Progenitor cell of endocrine pancreas (in vitro differentiated cells): ENCODE measurements at regions not wholly inside any gene's neighbourhood (a gene's known extent, or its start where the extent isn't known, plus 50 kb on each side); places are given as distances from the start of the nearest gene placed in this dataset.

Experiments used
- DNase-seq: peaks from one replicate; pipeline ENCODE4 v3.0.0; 2021; ENCODE audit warnings: low spot score; ENCODE audit not compliant: unreplicated experiment
- H3K27ac Mint-ChIP-seq: 2 replicates; pipeline ENCODE4 v1.8.0; 2021; ENCODE audit warnings: mild to moderate bottlenecking, moderate library complexity, mixed read lengths
- H3K27me3 Mint-ChIP-seq: 2 replicates; pipeline ENCODE4 v1.8.0; 2021; ENCODE audit warnings: mixed read lengths
- H3K36me3 Mint-ChIP-seq: 2 replicates; pipeline ENCODE4 v1.8.0; 2022; ENCODE audit warnings: mixed read lengths; ENCODE audit not compliant: insufficient read depth
- H3K4me1 Mint-ChIP-seq: 2 replicates; pipeline ENCODE4 v1.8.0; 2021; ENCODE audit warnings: low read depth, mixed read lengths
- H3K4me3 Mint-ChIP-seq: 2 replicates; pipeline ENCODE4 v1.8.0; 2021; ENCODE audit warnings: low read depth, mild to moderate bottlenecking, moderate library complexity, mixed read lengths
- H3K9me3 Mint-ChIP-seq: 2 replicates; pipeline ENCODE4 v1.8.0; 2021; ENCODE audit warnings: low read depth, mixed read lengths
- TF ChIP-seq, protein P1 (sequence below): fragments of 200-600 bp; sonication (generic); IDR thresholded peaks from one replicate; pipeline ENCODE4 v1.5.0; 2021; ENCODE audit warnings: antibody characterized with exemption, mild to moderate bottlenecking; ENCODE audit not compliant: unreplicated experiment

DNA sequence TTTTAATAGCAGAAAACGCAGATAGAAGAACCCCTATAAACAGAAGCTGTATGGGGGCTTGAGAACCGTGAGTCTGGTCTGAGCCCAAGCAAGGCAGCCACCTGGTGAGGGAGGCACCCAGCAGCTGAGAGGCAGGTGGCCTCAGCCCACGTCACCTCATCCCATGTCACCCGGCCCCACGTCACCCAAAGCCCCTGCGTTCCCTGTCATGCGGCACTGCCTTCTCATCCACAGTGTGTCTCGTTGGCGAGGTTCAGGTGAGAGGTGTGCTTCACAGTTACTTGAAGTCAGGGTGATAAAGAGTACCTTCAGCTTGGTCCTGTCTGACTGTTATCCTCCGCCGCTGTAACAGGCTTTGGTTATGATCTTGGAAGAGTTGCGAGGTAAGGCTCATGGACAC, 80.6 kb upstream of the IRX4 start:
- Mint-ChIP-seq H3K27ac (no peak overlapping the region), H3K36me3 (no peaks in the 10 kb centered on the region), H3K4me1 (no peaks in the 10 kb centered on the region), H3K27me3 (peaks cover 27% of the 10 kb centered on the region), H3K4me3 (no peak overlapping the region), H3K9me3 (no peaks in the 10 kb centered on the region)
- TF ChIP-seq, protein P1, sequence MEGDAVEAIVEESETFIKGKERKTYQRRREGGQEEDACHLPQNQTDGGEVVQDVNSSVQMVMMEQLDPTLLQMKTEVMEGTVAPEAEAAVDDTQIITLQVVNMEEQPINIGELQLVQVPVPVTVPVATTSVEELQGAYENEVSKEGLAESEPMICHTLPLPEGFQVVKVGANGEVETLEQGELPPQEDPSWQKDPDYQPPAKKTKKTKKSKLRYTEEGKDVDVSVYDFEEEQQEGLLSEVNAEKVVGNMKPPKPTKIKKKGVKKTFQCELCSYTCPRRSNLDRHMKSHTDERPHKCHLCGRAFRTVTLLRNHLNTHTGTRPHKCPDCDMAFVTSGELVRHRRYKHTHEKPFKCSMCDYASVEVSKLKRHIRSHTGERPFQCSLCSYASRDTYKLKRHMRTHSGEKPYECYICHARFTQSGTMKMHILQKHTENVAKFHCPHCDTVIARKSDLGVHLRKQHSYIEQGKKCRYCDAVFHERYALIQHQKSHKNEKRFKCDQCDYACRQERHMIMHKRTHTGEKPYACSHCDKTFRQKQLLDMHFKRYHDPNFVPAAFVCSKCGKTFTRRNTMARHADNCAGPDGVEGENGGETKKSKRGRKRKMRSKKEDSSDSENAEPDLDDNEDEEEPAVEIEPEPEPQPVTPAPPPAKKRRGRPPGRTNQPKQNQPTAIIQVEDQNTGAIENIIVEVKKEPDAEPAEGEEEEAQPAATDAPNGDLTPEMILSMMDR, result no peak
- DNase-seq, result no peak

DNA sequence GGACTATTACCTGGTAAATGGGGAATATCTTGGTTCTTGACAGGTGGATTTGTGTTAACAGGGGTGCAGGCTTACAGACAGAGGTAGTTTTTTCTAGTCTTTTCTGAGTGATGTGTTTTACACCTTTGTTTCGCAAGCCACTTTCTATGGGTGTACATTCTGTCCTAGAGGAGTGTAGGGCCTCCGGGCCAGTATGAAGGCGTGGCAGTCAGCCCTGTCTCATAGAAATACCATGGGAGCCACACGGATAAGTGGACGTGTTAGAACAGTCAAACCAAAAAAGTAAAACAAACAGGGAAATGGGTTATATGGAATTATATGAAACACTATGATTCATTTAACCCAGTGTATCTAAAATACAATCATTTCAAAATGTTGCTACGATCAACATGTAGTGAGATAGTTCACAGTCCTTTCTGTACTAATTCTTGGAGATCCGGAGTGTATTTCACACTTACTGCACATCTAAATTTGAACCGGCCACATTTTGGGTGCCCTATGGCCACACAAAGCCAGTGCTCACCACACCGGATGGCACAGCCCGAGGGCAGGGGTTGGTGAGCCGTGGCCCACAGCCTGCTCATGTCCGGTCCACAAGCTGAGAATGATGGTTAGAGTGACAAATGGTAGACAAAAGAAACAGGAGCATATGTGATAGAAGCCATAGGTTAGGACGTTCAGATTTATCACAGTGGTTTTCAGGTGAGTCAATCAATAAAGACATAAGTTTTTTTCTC, 80.1 kb upstream of the IRX4 start:
- no peak overlapping the region for H3K27ac Mint-ChIP-seq
- TF ChIP-seq, protein P1, result no peak

DNA sequence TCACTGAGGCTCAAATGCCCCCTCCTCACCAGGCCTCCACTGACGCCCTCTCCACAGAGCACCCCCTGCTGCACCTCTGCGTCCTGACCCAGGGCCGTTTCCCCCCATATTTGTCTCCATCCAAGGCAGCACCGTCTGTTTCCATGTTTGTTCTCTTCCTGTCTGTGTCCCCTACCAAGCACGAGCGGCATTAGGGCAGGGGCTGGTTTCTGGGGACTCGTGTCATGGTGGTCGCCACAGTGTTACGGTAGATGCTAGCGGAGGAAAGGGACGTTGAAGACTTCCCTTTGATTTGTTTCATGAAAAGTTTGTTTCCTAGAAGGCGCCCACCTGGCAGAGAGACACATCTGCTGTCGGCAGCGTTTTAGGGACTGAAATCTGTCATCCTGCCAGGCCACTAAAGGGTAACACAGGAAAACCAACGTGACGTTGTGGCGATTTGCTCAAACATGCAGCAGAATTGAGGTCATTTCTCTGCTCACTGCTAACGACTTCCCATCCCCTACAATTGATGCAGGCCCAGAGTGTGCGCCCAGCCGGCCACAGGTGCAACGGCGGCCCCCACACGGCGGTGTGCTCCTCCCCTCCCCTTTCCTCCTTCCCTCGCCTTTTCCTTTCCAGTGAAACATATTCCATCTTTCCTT, 79.3 kb upstream of the IRX4 start:
- H3K27ac Mint-ChIP-seq, result no peak overlapping the region
- no peaks in the 10 kb centered on the region for H3K4me1 Mint-ChIP-seq
- no peaks in the 10 kb centered on the region for H3K36me3 Mint-ChIP-seq
- no peak for DNase-seq
- TF ChIP-seq, protein P1, result no peak
- no peaks in the 10 kb centered on the region for H3K9me3 Mint-ChIP-seq
- no peak overlapping the region for H3K4me3 Mint-ChIP-seq
- H3K27me3 Mint-ChIP-seq, result peaks cover 23% of the 10 kb centered on the region

More for the DNA sequence above, 80.1 kb upstream of the IRX4 start:
- no peak for DNase-seq
- no peak overlapping the region for H3K4me3 Mint-ChIP-seq
- no peaks in the 10 kb centered on the region for H3K9me3 Mint-ChIP-seq
- H3K27me3 Mint-ChIP-seq, result peaks cover 27% of the 10 kb centered on the region
- no peaks in the 10 kb centered on the region for H3K4me1 Mint-ChIP-seq
- H3K36me3 Mint-ChIP-seq, result no peaks in the 10 kb centered on the region

DNA sequence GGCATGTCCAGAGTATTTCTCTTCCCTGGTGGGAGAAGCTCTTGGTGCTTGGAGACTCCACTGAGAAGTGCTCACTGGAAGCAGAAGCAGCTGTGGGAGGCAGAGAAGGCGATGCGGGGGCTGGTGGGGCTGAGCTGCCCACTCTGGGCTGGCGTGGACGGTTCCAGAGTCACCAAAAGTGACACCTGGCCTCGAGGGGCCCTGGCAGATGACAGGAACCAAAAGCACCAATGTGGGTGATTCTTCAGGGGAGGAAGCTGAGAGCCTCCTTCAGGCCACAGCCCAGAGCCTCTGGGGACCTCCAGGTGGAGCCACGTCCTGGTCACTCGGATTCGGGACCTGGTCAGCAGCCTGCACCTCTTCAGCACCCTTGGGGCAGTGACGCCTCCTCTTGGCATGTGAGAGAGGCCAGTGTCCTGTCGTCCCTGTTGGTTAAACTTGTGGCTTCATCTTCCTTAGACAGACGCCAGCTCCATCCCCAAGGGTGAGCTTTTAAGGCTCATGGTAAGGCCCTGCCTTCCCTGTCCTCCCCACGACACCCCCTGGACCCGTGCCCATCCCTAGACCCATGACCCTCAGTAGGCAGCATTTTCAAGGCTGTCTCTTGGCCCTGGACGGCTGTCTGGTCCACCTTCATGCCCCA, 78.7 kb upstream of the IRX4 start:
- Mint-ChIP-seq H3K27me3 (peaks cover 18% of the 10 kb centered on the region), H3K4me3 (no peak overlapping the region), H3K9me3 (no peaks in the 10 kb centered on the region), H3K27ac (no peak overlapping the region), H3K36me3 (no peaks in the 10 kb centered on the region), H3K4me1 (no peaks in the 10 kb centered on the region)
- TF ChIP-seq, protein P1, result no peak
- DNase-seq, result no peak

DNA sequence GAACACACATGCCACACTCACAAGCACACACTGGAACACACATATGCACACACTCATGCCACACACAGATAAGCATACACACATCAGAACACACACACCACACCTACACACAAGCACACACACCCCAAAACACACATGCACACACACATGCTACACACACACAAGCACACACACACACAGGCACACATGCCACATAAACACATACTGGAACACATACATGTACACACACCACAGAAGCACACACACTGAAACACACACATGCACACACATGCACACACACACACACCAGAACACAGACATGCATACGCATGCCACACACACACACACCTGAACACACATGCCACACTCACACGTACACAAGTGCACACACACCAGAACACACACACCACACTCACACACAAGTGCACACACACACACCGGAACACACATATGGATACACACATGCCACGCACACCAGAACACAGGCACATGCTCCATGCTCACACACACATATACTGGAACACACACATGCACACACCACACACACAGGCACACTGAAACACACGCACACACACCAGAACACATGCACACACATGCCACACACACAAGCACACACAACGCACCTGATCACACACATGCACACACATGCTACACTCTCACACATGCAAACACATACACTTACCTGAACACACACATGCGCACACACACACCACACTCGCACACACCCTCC, 78.0 kb upstream of the IRX4 start:
- Mint-ChIP-seq H3K36me3 (no peaks in the 10 kb centered on the region), H3K27ac (no peak overlapping the region), H3K9me3 (no peaks in the 10 kb centered on the region), H3K4me1 (no peaks in the 10 kb centered on the region), H3K4me3 (no peak overlapping the region), H3K27me3 (peaks cover 17% of the 10 kb centered on the region)
- DNase-seq, result no peak
- TF ChIP-seq, protein P1, result no peak
